Breast epithelium (tissue), 4 donors: ENCODE measurements at regions not wholly inside any gene's neighbourhood (a gene's known extent, or its start where the extent isn't known, plus 50 kb on each side); places are given as distances from the start of the nearest gene placed in this dataset.
"Not testable (repeated sequence)": the region's sequence is repeated elsewhere in the genome, so short reads cannot be mapped to it uniquely, and the experiment has no call there.

Source experiments
- DNase-seq, 2 donors: peaks; one replicate each; pipeline ENCODE4 v3.0.0-alpha.2; 2019; ENCODE audit warnings: low spot score in 2 of 2
- H3K27ac ChIP-seq, 2 donors: fragments of 200-600 bp; sonication (generic) in 1 of 2; one replicate each; pipeline ENCODE4 v1.5.1; 2016 to 2019; ENCODE audit warnings: mild to moderate bottlenecking in 1 of 2
- H3K27me3 ChIP-seq, 2 donors: fragments of 200-600 bp; sonication (generic) in 1 of 2; one replicate each; pipeline versions ENCODE4 v1.5.1 to v1.6.0; 2017 to 2019; ENCODE audit warnings: control low read depth in 1 of 2, mild to moderate bottlenecking in 1 of 2
- H3K36me3 ChIP-seq: fragments of 200-600 bp; one replicate; pipeline ENCODE4 v1.5.1; 2019
- H3K4me1 ChIP-seq, 2 donors: fragments of 200-600 bp; sonication (generic); one replicate each; pipeline ENCODE4 v1.5.1; 2016 to 2019; ENCODE audit warnings: control low read depth in 1 of 2
- H3K4me3 ChIP-seq, 3 donors: fragments of 200-600 bp; sonication (generic); 1 replicate in 2 of 3; 2 replicates in 1 of 3; pipeline ENCODE4 v1.5.1; 2016 to 2019; ENCODE audit warnings: mild to moderate bottlenecking in 3 of 3, moderate library complexity in 2 of 3
- H3K9me3 ChIP-seq, 2 donors: fragments of 200-600 bp; sonication (generic) in 1 of 2; one replicate each; pipeline ENCODE4 v1.5.1; 2016 to 2019; ENCODE audit warnings: control low read depth in 1 of 2
- CTCF ChIP-seq, 3 donors: fragments of 450-650 bp; IDR thresholded peaks; one replicate each; pipeline ENCODE4 v1.5.1; 2016 to 2017; ENCODE audit warnings: antibody characterized with exemption in 3 of 3, mild to moderate bottlenecking in 3 of 3, moderate library complexity in 3 of 3
- POLR2A ChIP-seq: fragments of 450-650 bp; IDR thresholded peaks from one replicate; pipeline ENCODE4 v1.6.1; 2016; ENCODE audit warnings: antibody characterized with exemption, mild to moderate bottlenecking, moderate library complexity
- POLR2AphosphoS5 ChIP-seq, 3 donors: sonication (generic); formaldehyde crosslinking; IDR thresholded peaks; one replicate each; pipeline ENCODE4 v1.6.1; 2017; ENCODE audit warnings: antibody characterized with exemption in 3 of 3
- intact Hi-C: fragments of 100-400 bp; cut with DNase I; formaldehyde crosslinking; loops from one replicate; pipeline ENCODE4 v1.15.1; 2023; ENCODE audit warnings: low total_unique reads

- no peaks in the 10 kb centered on the region for H3K36me3 ChIP-seq
- peak in 1 of 2 donors; percentile 17 for DNase-seq
- TF ChIP-seq CTCF (IDR thresholded peaks at IDR 0.05) (no peak), POLR2AphosphoS5 (IDR thresholded peaks at IDR 0.05) (no peak), POLR2A (no peak)
These were observed 65.7 kb upstream of the FCGR2A start for GRCh38 chr1:161439280-161440232.

GRCh38 chr1:161433191-161433590 lies 65.5 kb upstream of the CFAP126 start:
- H3K4me3 ChIP-seq, DNase-seq, H3K27me3 ChIP-seq, intact Hi-C loops, H3K27ac ChIP-seq, H3K4me1 ChIP-seq, H3K36me3 ChIP-seq, H3K9me3 ChIP-seq: not testable (repeated sequence)

More at GRCh38 chr1:161439280-161440232, 65.7 kb upstream of the FCGR2A start:
- H3K27me3 ChIP-seq = peaks cover 0 to 26% of the 10 kb centered on the region in 2 donors
- intact Hi-C loops = no loop called here
- H3K4me3 ChIP-seq = peak overlapping the region; percentile 22 to 74 (median 60)
- no peak overlapping the region for H3K27ac ChIP-seq
- peaks cover 0 to 3% of the 10 kb centered on the region in 2 donors for H3K9me3 ChIP-seq
- H3K4me1 ChIP-seq = no peaks in the 10 kb centered on the region

- no peak for DNase-seq
- TF ChIP-seq POLR2A (no peak), POLR2AphosphoS5 (IDR thresholded peaks at IDR 0.05) (no peak), CTCF (IDR thresholded peaks at IDR 0.05) (no peak)
- Histone ChIP-seq H3K4me1 (no peaks in the 10 kb centered on the region), H3K9me3 (no peaks in the 10 kb centered on the region), H3K4me3 (no peak overlapping the region), H3K36me3 (no peaks in the 10 kb centered on the region), H3K27ac (no peak overlapping the region), H3K27me3 (peaks cover 0 to 6% of the 10 kb centered on the region in 2 donors)
- intact Hi-C loops = no loop called here
These were observed 64.4 kb upstream of the CFAP126 start for GRCh38 chr1:161432091-161432490.

DNA sequence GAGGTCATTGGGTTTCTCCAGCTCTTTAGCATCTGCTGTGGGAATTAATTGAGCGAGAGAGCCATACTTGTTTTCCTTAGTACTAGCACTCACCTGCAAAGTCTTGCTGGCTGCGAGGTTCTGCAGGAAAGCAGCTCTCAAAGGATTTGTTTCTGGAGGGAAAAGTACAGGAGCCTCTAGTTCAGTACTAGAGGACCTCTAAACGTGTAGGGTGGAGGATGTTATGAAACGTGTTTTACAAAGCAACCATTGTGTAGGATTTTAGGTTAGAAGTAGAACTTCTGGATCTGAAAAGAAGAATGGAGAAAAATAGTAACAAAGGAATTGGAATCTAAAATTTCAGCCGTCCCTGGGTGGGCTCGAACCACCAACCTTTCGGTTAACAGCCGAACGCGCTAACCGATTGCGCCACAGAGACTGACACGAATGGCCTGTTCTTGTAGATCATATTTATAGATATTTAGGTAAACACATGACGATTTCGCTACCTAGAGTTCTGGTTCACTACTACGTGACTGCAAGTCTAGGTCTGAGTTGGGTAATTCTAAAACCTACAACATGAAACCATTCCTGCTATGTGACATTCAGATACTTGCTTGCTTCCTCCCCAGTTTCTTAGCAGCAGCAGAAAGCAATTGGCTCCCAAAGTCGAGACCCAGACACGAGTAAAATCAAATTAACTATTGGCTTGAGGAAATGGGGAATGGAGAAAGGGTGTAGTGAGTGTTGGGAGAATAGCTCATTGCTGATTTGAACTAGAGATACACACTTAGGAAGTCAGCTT lies 60.2 kb upstream of the CFAP126 start:
- Histone ChIP-seq H3K9me3 (no peaks in the 10 kb centered on the region), H3K27me3 (no peaks in the 10 kb centered on the region), H3K4me1 (no peaks in the 10 kb centered on the region), H3K4me3 (no peak overlapping the region), H3K36me3 (no peaks in the 10 kb centered on the region), H3K27ac (no peak overlapping the region)
- intact Hi-C loops = no loop called here
- DNase-seq = no peak
- no peak for TF ChIP-seq POLR2AphosphoS5 (IDR thresholded peaks at IDR 0.05)
- TF ChIP-seq CTCF (IDR thresholded peaks at IDR 0.05) = no peak
- TF ChIP-seq POLR2A = no peak

DNA sequence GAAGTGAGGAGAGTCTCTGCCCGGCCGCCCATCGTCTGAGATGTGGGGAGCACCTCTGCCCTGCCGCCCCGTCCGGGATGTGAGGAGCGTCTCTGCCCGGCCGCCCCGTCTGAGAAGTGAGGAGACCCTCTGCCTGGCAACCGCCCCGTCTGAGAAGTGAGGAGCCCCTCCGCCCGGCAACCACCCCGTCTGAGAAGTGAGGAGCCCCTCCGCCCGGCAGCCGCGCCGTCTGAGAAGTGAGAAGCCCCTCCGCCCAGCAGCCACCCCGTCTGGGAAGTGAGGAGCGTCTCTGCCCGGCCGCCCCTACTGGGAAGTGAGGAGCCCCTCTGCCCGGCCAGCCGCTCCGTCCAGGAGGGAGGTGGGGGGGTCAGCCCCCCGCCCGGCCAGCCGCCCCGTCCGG lies 55.2 kb upstream of the CFAP126 start:
- H3K4me3 ChIP-seq, H3K27me3 ChIP-seq, H3K4me1 ChIP-seq, H3K9me3 ChIP-seq, H3K27ac ChIP-seq, DNase-seq, intact Hi-C loops, H3K36me3 ChIP-seq: not testable (repeated sequence)

GRCh38 chr1:161421456-161421855 lies 53.8 kb upstream of the CFAP126 start:
- TF ChIP-seq CTCF (IDR thresholded peaks at IDR 0.05) = no peak
- no peak for TF ChIP-seq POLR2AphosphoS5 (IDR thresholded peaks at IDR 0.05)
- TF ChIP-seq POLR2A = no peak
- H3K27ac ChIP-seq = no peak overlapping the region
- no peaks in the 10 kb centered on the region for H3K27me3 ChIP-seq
- intact Hi-C loops = no loop called here
- no peaks in the 10 kb centered on the region for H3K4me1 ChIP-seq
- DNase-seq = no peak
- no peaks in the 10 kb centered on the region for H3K36me3 ChIP-seq
- no peaks in the 10 kb centered on the region for H3K9me3 ChIP-seq
- no peak overlapping the region for H3K4me3 ChIP-seq
